ENCODE measurements at regions not wholly inside any gene's neighbourhood (a gene's known extent, or its start where the extent isn't known, plus 50 kb on each side); places are given as distances from the start of the nearest gene placed in this dataset.
"Not testable (repeated sequence)": the region's sequence is repeated elsewhere in the genome, so short reads cannot be mapped to it uniquely, and the experiment has no call there.

DNA sequence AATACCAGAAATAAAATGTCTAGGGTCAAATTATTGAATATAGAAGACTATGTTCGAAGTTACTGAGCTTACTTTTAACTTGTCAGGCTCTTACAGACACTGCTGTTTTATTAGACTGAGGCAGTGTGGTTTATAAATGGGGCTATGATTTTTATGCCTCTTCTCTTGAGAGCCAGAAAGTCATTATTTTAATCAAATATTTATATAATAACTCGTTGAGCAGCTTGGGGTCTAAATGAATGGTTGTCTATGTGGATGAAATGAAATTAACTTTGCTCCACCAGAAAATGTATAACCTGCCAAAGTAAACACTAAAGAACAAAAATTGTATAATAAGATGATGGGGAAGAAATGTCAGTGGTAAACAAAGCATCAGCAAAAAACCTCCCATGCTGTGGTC is 175.6 kb upstream of the THSD7A start:
- no peak for FAIRE-seq

GRCh38 chr7:12013983-12014382 is 182.0 kb upstream of the THSD7A start:
- no peak for FAIRE-seq

DNA sequence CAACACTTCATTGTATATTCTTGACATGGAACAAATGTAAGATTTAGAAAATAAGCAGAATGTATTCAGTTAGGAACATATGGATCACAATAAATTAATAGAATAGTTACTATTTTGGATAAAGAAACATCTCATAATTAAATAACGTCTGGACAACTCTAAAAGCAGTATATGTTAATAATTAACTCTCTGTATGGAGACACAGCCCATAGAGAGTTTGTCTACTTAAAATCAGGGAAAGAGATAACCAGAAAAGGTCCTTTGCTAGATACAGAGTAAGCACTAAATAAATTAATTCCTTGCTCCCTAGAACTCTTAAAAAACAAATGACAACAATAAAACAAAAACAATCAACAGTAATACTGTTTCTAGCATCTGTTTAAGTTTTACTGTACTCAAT is 184.4 kb upstream of the THSD7A start:
- FAIRE-seq: no peak

DNA sequence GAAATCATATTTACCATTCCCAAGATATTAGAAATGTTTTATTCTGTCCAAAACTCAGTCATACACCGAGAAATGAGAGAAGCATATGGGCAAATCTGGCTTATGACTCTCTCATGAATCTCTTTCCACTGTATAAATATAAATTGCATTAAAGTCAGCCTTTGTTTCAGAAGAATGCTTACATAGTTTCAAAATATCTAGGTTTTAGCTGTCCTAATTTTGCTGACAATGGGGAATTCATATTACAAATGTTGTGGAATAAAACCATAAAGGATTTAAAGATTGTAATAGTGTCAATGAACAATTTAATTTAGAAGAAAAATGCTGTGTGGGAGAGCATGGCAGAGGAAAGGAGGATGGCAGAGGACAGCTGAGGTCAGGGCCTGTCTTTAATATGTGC is 185.0 kb upstream of the THSD7A start:
- no peak for FAIRE-seq

DNA sequence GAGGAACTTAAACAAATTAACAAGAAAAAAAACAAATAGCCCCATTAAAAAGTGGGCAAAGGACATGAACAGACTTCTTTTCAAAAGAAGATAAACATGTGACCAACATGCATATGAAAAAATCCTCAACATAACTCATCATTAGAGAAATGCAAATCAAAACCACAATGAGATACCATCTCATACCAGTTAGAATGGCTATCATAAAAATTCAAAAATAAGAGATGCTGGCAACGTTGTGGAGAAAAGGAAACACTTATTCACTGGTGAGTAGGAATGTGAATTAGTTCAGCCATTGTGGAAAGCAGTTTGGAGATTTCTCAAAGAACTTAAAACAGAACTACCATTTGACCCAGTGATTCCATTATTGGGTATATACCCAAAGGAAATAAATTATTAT is 189.1 kb upstream of the TMEM106B start:
- not testable (repeated sequence) for FAIRE-seq

DNA sequence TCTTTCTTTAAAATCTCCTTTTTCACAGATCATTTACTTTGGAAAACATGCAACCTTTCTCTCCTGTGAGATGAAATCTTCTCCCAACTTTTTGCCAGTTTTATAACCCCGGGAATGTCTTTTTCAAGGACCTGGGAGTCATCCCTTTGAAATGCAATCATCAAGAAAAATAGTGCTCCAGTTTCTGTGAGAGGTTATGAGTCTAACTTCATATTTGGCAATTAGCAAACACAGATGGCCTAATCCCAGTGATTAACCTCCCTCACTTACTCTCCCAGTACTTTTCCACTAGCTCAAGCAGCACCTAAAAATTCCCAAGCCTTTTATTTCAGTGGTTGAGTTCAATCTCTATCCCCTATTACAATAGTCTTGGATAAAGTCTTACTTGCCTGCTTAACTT is 185.8 kb upstream of the TMEM106B start:
- no peak for FAIRE-seq

GRCh38 chr7:12028508-12028907 is 182.6 kb upstream of the TMEM106B start:
- no peak for FAIRE-seq

- no peak for FAIRE-seq
Measured at GRCh38 chr7:12030116-12030515, 181.0 kb upstream of the TMEM106B start.

DNA sequence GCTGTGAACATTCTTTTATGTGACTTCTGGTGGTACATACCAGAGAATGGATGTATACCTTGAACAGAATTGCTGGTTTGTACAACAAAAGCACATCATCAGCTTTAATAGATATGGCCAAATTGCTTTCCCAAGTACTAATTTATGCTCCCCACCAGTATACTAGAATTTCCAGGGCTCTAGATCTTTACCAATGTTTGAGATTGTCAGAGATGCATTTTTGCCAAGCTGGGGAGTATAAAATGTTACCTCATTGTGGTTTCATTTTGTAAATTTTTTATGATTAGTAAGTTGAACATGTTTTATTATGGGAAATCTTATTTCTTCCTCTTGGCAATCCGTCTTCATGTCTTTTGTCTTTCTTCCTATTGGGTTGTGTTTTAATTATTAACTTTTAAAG is 179.9 kb upstream of the TMEM106B start:
- peak; percentile 43 for FAIRE-seq

DNA sequence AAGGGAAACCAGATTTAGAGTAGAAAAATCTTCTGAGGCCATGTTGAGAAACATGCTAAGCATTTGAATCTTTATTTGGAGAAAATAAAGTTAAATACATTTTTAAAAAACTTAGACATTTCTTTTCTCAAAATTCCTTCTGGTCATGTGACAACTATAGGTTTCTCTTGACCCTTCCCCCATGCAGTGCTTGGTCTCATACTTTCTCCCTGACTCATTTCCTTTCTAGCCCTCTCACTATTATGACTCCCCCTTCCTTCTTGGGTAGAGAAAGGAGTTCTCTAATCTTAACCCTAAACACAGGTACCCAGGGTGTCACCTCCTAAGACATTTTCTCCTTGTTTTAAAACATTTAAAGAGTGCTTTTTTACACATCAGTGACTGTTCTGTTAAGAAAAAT is 179.5 kb upstream of the TMEM106B start:
- FAIRE-seq: no peak

DNA sequence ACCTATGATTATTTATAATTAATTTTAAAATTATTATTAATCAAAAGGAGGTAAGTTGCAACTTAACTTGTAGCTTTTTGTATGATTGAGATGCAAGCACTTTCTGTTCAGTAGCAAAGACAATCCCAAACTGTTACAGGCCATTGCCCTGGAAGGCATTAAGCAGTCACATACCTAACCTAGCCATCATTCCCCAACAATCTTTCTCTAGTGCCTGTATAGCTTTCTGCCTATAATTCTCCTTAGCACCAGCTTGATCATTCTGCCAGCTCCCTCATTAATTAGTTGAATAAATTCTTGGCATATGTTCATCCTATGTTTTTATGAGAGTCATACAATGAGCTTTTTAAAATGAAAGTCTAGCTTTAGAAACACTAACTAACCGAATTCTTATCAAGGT is 178.9 kb upstream of the TMEM106B start:
- no peak for FAIRE-seq

DNA sequence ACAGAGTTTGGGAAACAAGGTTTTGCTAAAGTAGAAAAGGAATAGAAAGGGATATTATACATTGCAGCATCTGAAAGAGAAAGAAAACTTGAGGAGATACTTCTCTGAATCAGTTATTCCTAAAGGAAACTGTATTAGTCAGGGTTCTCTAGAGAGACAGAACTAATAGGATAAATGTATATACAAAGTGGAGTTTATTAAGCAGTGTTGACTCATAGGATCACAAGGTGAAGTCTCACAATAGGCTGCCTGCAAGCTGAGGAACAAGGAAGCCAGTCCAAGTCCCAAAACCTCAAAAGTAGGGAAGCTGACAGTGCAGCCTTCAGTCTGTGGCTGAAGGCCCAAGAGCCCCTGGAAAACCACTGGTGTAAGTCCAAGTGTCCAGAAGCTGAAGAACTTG is 167.6 kb upstream of the TMEM106B start:
- not testable (repeated sequence) for FAIRE-seq

DNA sequence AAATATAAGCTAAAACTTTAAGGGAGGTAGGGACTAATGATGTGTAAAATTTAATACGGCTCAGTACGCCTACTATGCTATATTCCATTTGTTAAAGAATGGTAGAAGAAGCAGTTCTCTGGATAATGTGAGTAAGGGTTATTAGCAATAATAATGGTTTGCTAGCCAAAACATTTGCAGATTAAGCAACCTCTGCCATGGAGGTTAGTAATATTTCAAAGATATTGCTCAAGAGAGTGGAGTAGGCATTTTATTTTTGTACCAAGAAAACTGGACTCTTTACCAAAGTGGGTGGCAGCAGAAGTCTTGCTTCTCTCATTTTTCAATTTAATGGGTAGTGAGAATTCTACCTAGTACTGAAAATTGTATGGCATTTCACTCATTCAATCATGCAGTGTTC is 158.9 kb upstream of the TMEM106B start:
- no peak for FAIRE-seq

- FAIRE-seq: no peak
Measured at GRCh38 chr7:12053561-12053960, 157.5 kb upstream of the TMEM106B start.

DNA sequence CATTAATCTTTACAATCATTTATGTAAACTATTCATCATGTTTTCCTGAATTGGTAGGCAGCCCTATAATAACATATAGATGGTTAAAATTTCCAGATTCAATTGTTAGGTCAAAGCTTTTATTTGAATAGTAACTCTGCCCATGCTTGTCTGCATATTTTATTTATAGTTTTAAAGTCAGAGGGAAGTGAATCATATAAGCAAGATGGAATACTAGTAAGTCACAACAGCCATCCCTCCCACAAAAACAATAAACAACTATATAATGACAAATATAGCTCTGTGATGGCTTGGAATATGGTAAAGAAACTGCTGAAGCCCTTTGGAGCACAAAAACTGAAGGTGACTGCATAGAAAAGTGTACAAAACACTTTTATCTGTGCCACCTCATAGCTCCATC is 156.3 kb upstream of the TMEM106B start:
- no peak for FAIRE-seq

DNA sequence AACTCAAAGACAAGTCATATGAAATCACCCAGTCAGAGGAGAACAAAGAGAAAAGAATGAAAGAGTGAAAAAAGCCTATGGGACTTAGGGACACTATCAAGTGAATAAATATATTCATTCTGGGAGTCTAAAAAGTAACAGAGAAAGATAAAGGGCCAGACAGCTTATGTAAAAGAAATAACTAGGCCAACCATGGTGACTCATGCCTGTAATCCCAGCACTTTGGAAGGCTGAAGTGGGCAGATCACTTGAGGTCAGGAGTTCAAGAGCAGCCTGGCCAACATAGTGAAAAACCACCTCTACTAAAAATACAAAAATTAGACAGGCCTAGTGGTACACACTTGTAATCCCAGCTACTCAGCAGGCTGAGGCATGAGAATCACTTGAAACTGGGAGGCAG is 154.7 kb upstream of the TMEM106B start:
- no peak for FAIRE-seq

GRCh38 chr7:12056977-12057376 is 154.1 kb upstream of the TMEM106B start:
- FAIRE-seq: no peak

- no peak for FAIRE-seq
Measured at GRCh38 chr7:12062062-12062461, 149.0 kb upstream of the TMEM106B start.

GRCh38 chr7:12064586-12065127 is 146.4 kb upstream of the TMEM106B start:
- no peak for FAIRE-seq

DNA sequence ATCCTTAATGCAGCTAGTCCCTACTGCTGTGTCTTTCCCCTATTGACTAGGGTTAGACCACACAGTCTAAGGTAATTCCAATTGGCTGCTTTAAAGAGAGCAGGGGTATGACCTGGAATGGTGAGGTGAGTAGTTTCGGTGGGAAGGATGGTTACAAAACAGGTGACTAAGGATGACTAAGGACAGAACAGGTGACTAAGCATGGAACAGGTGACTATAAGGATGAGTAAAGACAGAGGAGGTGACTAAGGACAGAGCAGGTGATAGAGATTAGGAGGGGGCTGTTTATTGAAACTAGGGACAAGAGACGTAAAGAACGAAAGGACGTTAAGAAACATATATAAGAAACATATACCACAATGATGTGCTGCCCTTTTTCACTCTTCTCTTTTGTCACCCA is 145.1 kb upstream of the TMEM106B start:
- no peak for FAIRE-seq

DNA sequence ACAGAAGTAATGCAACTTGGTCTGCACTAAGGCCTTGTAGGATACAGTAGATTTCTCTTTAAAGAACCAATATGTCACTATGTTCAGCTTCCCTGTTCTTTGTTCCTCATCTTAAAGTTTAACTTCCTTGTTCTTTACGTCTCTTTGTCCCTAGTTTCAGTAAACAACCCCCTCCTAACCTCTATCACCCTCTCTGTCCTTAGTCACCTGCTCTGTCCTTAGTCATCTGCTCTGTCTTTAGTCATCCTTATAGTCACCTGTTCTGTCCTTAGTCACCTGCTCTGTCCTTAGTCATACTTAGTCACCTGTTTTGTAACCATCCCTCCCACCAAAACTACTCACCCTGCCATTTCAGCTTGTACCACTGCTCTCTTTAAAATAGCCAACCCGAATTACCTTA is 144.6 kb upstream of the TMEM106B start:
- FAIRE-seq: no peak

- FAIRE-seq: no peak
Measured at GRCh38 chr7:12067156-12067831, 143.8 kb upstream of the TMEM106B start.

- FAIRE-seq: no peak
Measured at GRCh38 chr7:12069757-12070156, 141.3 kb upstream of the TMEM106B start.

GRCh38 chr7:12074889-12075288 is 136.2 kb upstream of the TMEM106B start:
- no peak for FAIRE-seq

DNA sequence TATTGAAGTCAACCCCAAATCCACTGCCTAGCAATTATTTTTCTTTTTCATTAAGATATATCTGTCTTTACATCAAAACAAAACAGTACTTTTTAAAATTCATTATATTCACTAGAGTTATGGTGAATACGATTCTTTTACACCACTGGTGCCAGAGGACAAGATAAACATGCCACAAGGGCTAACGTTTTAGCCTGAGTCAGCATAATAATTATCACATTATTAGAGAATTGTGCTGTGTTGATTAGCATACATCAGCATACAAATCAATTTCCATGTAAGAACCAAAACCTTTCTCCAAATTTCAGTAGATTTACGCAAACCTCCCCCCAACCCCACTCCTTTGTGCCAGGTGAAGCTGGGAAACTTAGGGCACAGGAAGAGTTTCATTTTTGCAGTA is 131.1 kb upstream of the TMEM106B start:
- no peak for FAIRE-seq

All from colon (tissue), 2 donors.